ENCODE measurements at regions not wholly inside any gene's neighbourhood (a gene's known extent, or its start where the extent isn't known, plus 50 kb on each side); places are given as distances from the start of the nearest gene placed in this dataset.

- TF ChIP-seq CTCF (IDR thresholded peaks at IDR 0.05), result no peak
- Mint-ChIP-seq H3K9me3 (ENCODE audit: unreplicated experiment) (peaks cover 10% of the 10 kb centered on the region), H3K4me3 (ENCODE audit: unreplicated experiment) (no peak overlapping the region), H3K36me3 (ENCODE audit: unreplicated experiment) (no peaks in the 10 kb centered on the region), H3K4me1 (ENCODE audit: unreplicated experiment) (peaks cover 21% of the 10 kb centered on the region), H3K27ac (ENCODE audit: unreplicated experiment) (no peak overlapping the region), H3K27me3 (ENCODE audit: unreplicated experiment) (no peaks in the 10 kb centered on the region)
- no peak for DNase-seq (ENCODE audit: extremely low spot score, unreplicated experiment)
These were observed 246.9 kb upstream of the IRF2BP2 start for GRCh38 chr1:234856845-234857245.

- Mint-ChIP-seq H3K36me3 (ENCODE audit: unreplicated experiment) (no peaks in the 10 kb centered on the region), H3K9me3 (ENCODE audit: unreplicated experiment) (no peaks in the 10 kb centered on the region), H3K27ac (ENCODE audit: unreplicated experiment) (no peak overlapping the region), H3K27me3 (ENCODE audit: unreplicated experiment) (no peaks in the 10 kb centered on the region), H3K4me1 (ENCODE audit: unreplicated experiment) (peaks cover 29% of the 10 kb centered on the region), H3K4me3 (ENCODE audit: unreplicated experiment) (no peak overlapping the region)
- no peak for TF ChIP-seq CTCF (IDR thresholded peaks at IDR 0.05)
- no peak for DNase-seq (ENCODE audit: extremely low spot score, unreplicated experiment)
These were observed 245.9 kb upstream of the IRF2BP2 start for GRCh38 chr1:234855851-234856250.

GRCh38 chr1:234854645-234855039 lies 244.7 kb upstream of the IRF2BP2 start:
- no peak for TF ChIP-seq CTCF (IDR thresholded peaks at IDR 0.05)
- Mint-ChIP-seq H3K9me3 (ENCODE audit: unreplicated experiment) (no peaks in the 10 kb centered on the region), H3K27me3 (ENCODE audit: unreplicated experiment) (no peaks in the 10 kb centered on the region), H3K36me3 (ENCODE audit: unreplicated experiment) (no peaks in the 10 kb centered on the region), H3K4me1 (ENCODE audit: unreplicated experiment) (peaks cover 33% of the 10 kb centered on the region), H3K27ac (ENCODE audit: unreplicated experiment) (no peak overlapping the region), H3K4me3 (ENCODE audit: unreplicated experiment) (no peak overlapping the region)
- no peak for DNase-seq (ENCODE audit: extremely low spot score, unreplicated experiment)

- no peak overlapping the region for H3K4me3 Mint-ChIP-seq (ENCODE audit: unreplicated experiment)
- no peaks in the 10 kb centered on the region for H3K27me3 Mint-ChIP-seq (ENCODE audit: unreplicated experiment)
- no peaks in the 10 kb centered on the region for H3K9me3 Mint-ChIP-seq (ENCODE audit: unreplicated experiment)
- H3K4me1 Mint-ChIP-seq (ENCODE audit: unreplicated experiment), result peaks cover 39% of the 10 kb centered on the region
- no peaks in the 10 kb centered on the region for H3K36me3 Mint-ChIP-seq (ENCODE audit: unreplicated experiment)
- no peak for TF ChIP-seq CTCF (IDR thresholded peaks at IDR 0.05)
- DNase-seq (ENCODE audit: extremely low spot score, unreplicated experiment), result no peak
- H3K27ac Mint-ChIP-seq (ENCODE audit: unreplicated experiment), result no peak overlapping the region
These were observed 244.1 kb upstream of the IRF2BP2 start for GRCh38 chr1:234853906-234854644.

GRCh38 chr1:234852659-234853058 lies 242.7 kb upstream of the IRF2BP2 start:
- H3K9me3 Mint-ChIP-seq (ENCODE audit: unreplicated experiment), result no peaks in the 10 kb centered on the region
- TF ChIP-seq CTCF (IDR thresholded peaks at IDR 0.05), result no peak
- no peak overlapping the region for H3K4me3 Mint-ChIP-seq (ENCODE audit: unreplicated experiment)
- H3K27me3 Mint-ChIP-seq (ENCODE audit: unreplicated experiment), result no peaks in the 10 kb centered on the region
- H3K27ac Mint-ChIP-seq (ENCODE audit: unreplicated experiment), result no peak overlapping the region
- H3K36me3 Mint-ChIP-seq (ENCODE audit: unreplicated experiment), result no peaks in the 10 kb centered on the region
- no peak for DNase-seq (ENCODE audit: extremely low spot score, unreplicated experiment)
- peaks cover 43% of the 10 kb centered on the region for H3K4me1 Mint-ChIP-seq (ENCODE audit: unreplicated experiment)

All from osteocyte (in vitro differentiated cells).